ENCODE measurements at regions not wholly inside any gene's neighbourhood (a gene's known extent, or its start where the extent isn't known, plus 50 kb on each side); places are given as distances from the start of the nearest gene placed in this dataset.

GRCh38 chr6:112485120-112485826, 138.1 kb downstream of the RFPL4B start:
- 24 to 37% methylated on average over 3 of the region's 3 CpGs for WGBS, 2 donors

GRCh38 chr6:112485827-112486212, 138.7 kb downstream of the RFPL4B start:
- Histone ChIP-seq H3K36me3 (no peaks in the 10 kb centered on the region), H3K4me3 (no peak overlapping the region), H3K9me3 (no peaks in the 10 kb centered on the region), H3K27ac (no peak overlapping the region), H3K4me1 (no peaks in the 10 kb centered on the region), H3K27me3 (no peaks in the 10 kb centered on the region)
- 47 to 79% methylated on average over 1 of the region's 1 CpG for WGBS, 2 donors
- DNase-seq (no peak), ATAC-seq (ENCODE audit: low FRiP score in 2 of 2) (no peak)
- TF ChIP-seq POLR2A (IDR thresholded peaks at IDR 0.05) = no peak
- no peak for TF ChIP-seq CTCF (IDR thresholded peaks at IDR 0.05)
- no peak for TF ChIP-seq EP300 (IDR thresholded peaks at IDR 0.05)
- no peak for TF ChIP-seq POLR2AphosphoS5 (IDR thresholded peaks at IDR 0.05)

More at GRCh38 chr6:112485120-112485826, 138.1 kb downstream of the RFPL4B start:
- Histone ChIP-seq H3K36me3 (no peaks in the 10 kb centered on the region), H3K4me3 (no peak overlapping the region), H3K27ac (no peak overlapping the region), H3K9me3 (no peaks in the 10 kb centered on the region), H3K4me1 (no peaks in the 10 kb centered on the region), H3K27me3 (no peaks in the 10 kb centered on the region)
- ATAC-seq (ENCODE audit: low FRiP score in 2 of 2) (no peak), DNase-seq (no peak)
- TF ChIP-seq POLR2AphosphoS5 (IDR thresholded peaks at IDR 0.05) (no peak), CTCF (IDR thresholded peaks at IDR 0.05) (no peak), POLR2A (IDR thresholded peaks at IDR 0.05) (no peak), EP300 (IDR thresholded peaks at IDR 0.05) (no peak)

- WGBS, 2 donors = 58 to 60% methylated on average over 3 of the region's 3 CpGs
- Histone ChIP-seq H3K4me3 (no peak overlapping the region), H3K27me3 (no peaks in the 10 kb centered on the region), H3K36me3 (no peaks in the 10 kb centered on the region), H3K4me1 (no peaks in the 10 kb centered on the region), H3K9me3 (no peaks in the 10 kb centered on the region), H3K27ac (no peak overlapping the region)
- DNase-seq (no peak), ATAC-seq (ENCODE audit: low FRiP score in 2 of 2) (no peak)
- TF ChIP-seq CTCF (IDR thresholded peaks at IDR 0.05) = no peak
- no peak for TF ChIP-seq POLR2A (IDR thresholded peaks at IDR 0.05)
- TF ChIP-seq POLR2AphosphoS5 (IDR thresholded peaks at IDR 0.05) = no peak
- TF ChIP-seq EP300 (IDR thresholded peaks at IDR 0.05) = no peak
These were observed 139.3 kb downstream of the RFPL4B start for GRCh38 chr6:112486454-112486853.

- WGBS, 2 donors = 62 to 78% methylated on average over 2 of the region's 2 CpGs
- no peak for ATAC-seq (ENCODE audit: low FRiP score in 2 of 2)
These were observed 141.1 kb downstream of the RFPL4B start for GRCh38 chr6:112488238-112488637.

More at GRCh38 chr6:112488238-112488637, 141.1 kb downstream of the RFPL4B start:
- Histone ChIP-seq H3K36me3 (no peaks in the 10 kb centered on the region), H3K4me1 (no peaks in the 10 kb centered on the region), H3K4me3 (no peak overlapping the region), H3K27ac (no peak overlapping the region), H3K27me3 (no peaks in the 10 kb centered on the region), H3K9me3 (no peaks in the 10 kb centered on the region)
- TF ChIP-seq POLR2AphosphoS5 (IDR thresholded peaks at IDR 0.05) = no peak
- TF ChIP-seq CTCF (IDR thresholded peaks at IDR 0.05) = no peak
- no peak for TF ChIP-seq POLR2A (IDR thresholded peaks at IDR 0.05)
- no peak for TF ChIP-seq EP300 (IDR thresholded peaks at IDR 0.05)
- no peak for DNase-seq
